IMR-90 (cell line): ENCODE measurements at regions not wholly inside any gene's neighbourhood (a gene's known extent, or its start where the extent isn't known, plus 50 kb on each side); places are given as distances from the start of the nearest gene placed in this dataset.

Experiments used
- ATAC-seq: fragments of 200-7000 bp; cut with Tn5 transposase; 2 replicates; pipeline ENCODE4 v1.9.1; 2020; ENCODE audit warnings: low read depth, mild to moderate bottlenecking, moderate library complexity
- BruUV-seq: library from RNA; stranded (reverse); fragments of 400-500 nt; replicated peaks from 2 replicates; lab custom pipeline; 2021; lab: Mats Ljungman, UMichigan
- CTCF ChIA-PET: fragments of 300-600 bp; formaldehyde crosslinking; extraction: SDS; loops from one replicate; lab custom pipeline; 2021; ENCODE audit warnings: antibody characterized with exemption; lab: Yijun Ruan, JAX
- POLR2A ChIA-PET: fragments of 300-600 bp; sonication (Branson Sonifier 250); formaldehyde crosslinking; loops from one replicate; lab custom pipeline; 2022; ENCODE audit warnings: antibody characterized with exemption; ENCODE audit not compliant: unreplicated experiment; lab: Charles Lee
- DNase-seq: peaks from one replicate; pipeline ENCODE4 v3.0.0; 2013
- H2AFZ ChIP-seq: replicated peaks from 2 replicates; pipeline ENCODE3; 2013; ENCODE audit warnings: low read length, mild to moderate bottlenecking; ENCODE audit not compliant: poor library complexity
- H2AK5ac ChIP-seq: 2 replicates; pipeline ENCODE4 v1.6.1; 2013; ENCODE audit warnings: low read depth, low read length, inconsistent platforms
- H2AK9ac ChIP-seq: replicated peaks from 2 replicates; pipeline ENCODE3; 2013; ENCODE audit warnings: mild to moderate bottlenecking, low read depth, low read length, moderate library complexity; ENCODE audit not compliant: poor library complexity
- H2BK120ac ChIP-seq: 2 replicates; pipeline ENCODE4 v1.6.1; 2013; ENCODE audit warnings: low read depth, low read length, inconsistent platforms
- H2BK15ac ChIP-seq: 3 replicates; pipeline ENCODE4 v1.6.1; 2013; ENCODE audit warnings: low read depth, low read length, inconsistent platforms
- H2BK20ac ChIP-seq: 2 replicates; pipeline ENCODE4 v1.6.1; 2013; ENCODE audit warnings: low read depth, mild to moderate bottlenecking, inconsistent platforms, low read length, moderate library complexity
- H2BK5ac ChIP-seq: 2 replicates; pipeline ENCODE4 v1.6.1; 2013; ENCODE audit warnings: mild to moderate bottlenecking, low read depth, low read length, inconsistent platforms; ENCODE audit not compliant: poor library complexity, severe bottlenecking
- H3K14ac ChIP-seq: replicated peaks from 2 replicates; pipeline ENCODE4 v1.6.1; 2013; ENCODE audit warnings: low read depth, low read length, inconsistent platforms
- H3K18ac ChIP-seq: 2 replicates; pipeline ENCODE4 v1.6.1; 2013; ENCODE audit warnings: low read depth, low read length, control low read depth
- H3K23ac ChIP-seq: 2 replicates; pipeline ENCODE4 v1.6.1; 2013; ENCODE audit warnings: low read depth, low read length, inconsistent platforms
- H3K27ac ChIP-seq: 2 replicates; pipeline ENCODE4 v1.5.1; 2013; ENCODE audit warnings: mild to moderate bottlenecking, control low read depth, low read length; ENCODE audit not compliant: insufficient read depth
- H3K27me3 ChIP-seq: 2 replicates; pipeline ENCODE4 v1.6.1; 2013; ENCODE audit warnings: low read length; ENCODE audit not compliant: control insufficient read depth, insufficient read depth
- H3K36me3 ChIP-seq: 2 replicates; pipeline ENCODE4 v1.6.1; 2013; ENCODE audit warnings: low read length, mixed read lengths; ENCODE audit not compliant: control insufficient read depth, insufficient read depth
- H3K4ac ChIP-seq: 2 replicates; pipeline ENCODE4 v1.6.1; 2013; ENCODE audit warnings: low read depth, low read length, inconsistent platforms
- H3K4me1 ChIP-seq: 2 replicates; pipeline ENCODE4 v1.6.1; 2013; ENCODE audit warnings: low read length, mixed read lengths; ENCODE audit not compliant: control insufficient read depth, insufficient read depth
- H3K4me2 ChIP-seq: 2 replicates; pipeline ENCODE4 v1.6.1; 2013; ENCODE audit warnings: low read depth, mild to moderate bottlenecking, control low read depth, low read length, moderate library complexity
- H3K4me3 ChIP-seq: 2 replicates; pipeline ENCODE4 v1.5.1; 2013; ENCODE audit warnings: low read depth, mild to moderate bottlenecking, control low read depth, low read length, moderate library complexity; ENCODE audit not compliant: insufficient read depth
- H3K56ac ChIP-seq: 2 replicates; pipeline ENCODE4 v1.6.1; 2013; ENCODE audit warnings: low read length, inconsistent platforms; ENCODE audit not compliant: insufficient read depth; ENCODE audit errors: extremely low read depth
- H3K79me1 ChIP-seq, 2 experiments: 2 replicates each; pipeline ENCODE4 v1.6.1; 2013; ENCODE audit warnings: low read length in 2 of 2, inconsistent platforms in 1 of 2, low read depth in 1 of 2
- H3K9ac ChIP-seq: 2 replicates; pipeline ENCODE4 v1.6.1; 2013; ENCODE audit warnings: low read depth, low read length, control low read depth
- H3K9me1 ChIP-seq: 2 replicates; pipeline ENCODE4 v1.6.1; 2013; ENCODE audit warnings: low read length, inconsistent platforms; ENCODE audit not compliant: insufficient read depth
- H3K9me3 ChIP-seq: 2 replicates; pipeline ENCODE4 v1.6.1; 2013; ENCODE audit warnings: low read length; ENCODE audit not compliant: control insufficient read depth, insufficient read depth
- H4K20me1 ChIP-seq: 2 replicates; pipeline ENCODE4 v1.6.1; 2013; ENCODE audit warnings: low read length, inconsistent platforms; ENCODE audit not compliant: insufficient read depth
- H4K5ac ChIP-seq: 2 replicates; pipeline ENCODE4 v1.6.1; 2013; ENCODE audit warnings: mild to moderate bottlenecking, low read depth, low read length, control low read depth
- H4K8ac ChIP-seq, 2 experiments: 2 replicates each; pipeline ENCODE4 v1.6.1; 2013; ENCODE audit warnings: low read depth in 2 of 2, low read length in 2 of 2, control low read depth in 1 of 2, inconsistent platforms in 1 of 2
- H4K91ac ChIP-seq: 2 replicates; pipeline ENCODE4 v1.6.1; 2013; ENCODE audit warnings: low read depth, low read length, inconsistent platforms; ENCODE audit not compliant: insufficient read depth
- RFX5 ChIP-seq: IDR thresholded peaks from 2 replicates; pipeline ENCODE4 v1.8.0; 2012; ENCODE audit warnings: low read depth, mild to moderate bottlenecking, low read length, moderate library complexity
- WGBS, 2 experiments: methylation state at CpG; one replicate each; pipeline versions ENCODE4 v1.1.5 to v1.1.7; 2013; ENCODE audit warnings: missing lambda C conversion rate in 2 of 2; ENCODE audit not compliant: insufficient read length in 1 of 2; ENCODE audit errors: extremely low coverage in 2 of 2; 5-methylcytosine and 5-hydroxymethylcytosine counted together
- dilution Hi-C: fragments of 300-500 bp; cut with HindIII; formaldehyde crosslinking; loops from one replicate; pipeline ENCODE4 v1.14.3; 2018; ENCODE audit warnings: low sequenced_read_pairs; ENCODE audit not compliant: unreplicated experiment
- in situ Hi-C: fragments of 300-500 bp; cut with MboI; formaldehyde crosslinking; loops from 3 replicates; pipeline ENCODE4 v1.14.3; 2019; ENCODE audit warnings: low sequenced_read_pairs, inconsistent platforms, mixed read lengths
- intact Hi-C: fragments of 100-400 bp; cut with micrococcal nuclease; formaldehyde crosslinking; loops from 2 replicates; pipeline ENCODE4 v1.10.0; 2022

DNA sequence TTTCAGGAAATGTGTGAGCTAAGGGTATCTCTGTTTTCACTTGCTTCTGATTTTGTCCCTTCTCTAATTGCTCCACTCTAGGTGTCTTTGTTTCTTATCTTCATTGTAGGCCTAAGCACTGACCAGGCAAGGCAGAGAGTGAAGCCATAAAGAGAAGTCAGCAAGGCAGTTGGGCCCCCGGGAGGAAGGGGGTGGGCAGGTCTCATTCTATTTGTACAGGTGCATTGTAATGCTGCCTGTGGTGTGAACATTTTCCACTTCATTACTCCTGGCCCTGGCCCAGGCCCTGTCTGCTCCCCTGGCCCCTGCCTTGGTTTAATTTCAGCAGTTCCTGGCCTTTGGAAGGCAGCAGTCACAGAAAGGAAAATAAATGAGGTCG lies 86.4 kb upstream of the JUN start:
- Histone ChIP-seq H3K27ac (no peak overlapping the region), H3K4ac (no peak overlapping the region), H3K56ac (no peak overlapping the region), H3K4me3 (no peak overlapping the region), H3K18ac (no peak overlapping the region), H4K91ac (no peak overlapping the region), H3K4me2 (no peak overlapping the region), H3K9me1 (no peaks in the 10 kb centered on the region; the same call in 1 of the 2 replicates), H4K8ac (no peak overlapping the region), H3K23ac (no peak overlapping the region), H3K9me3 (no peaks in the 10 kb centered on the region), H4K5ac (no peak overlapping the region), H2AFZ (no peak overlapping the region), H2BK15ac (no peak overlapping the region), H4K20me1 (no peaks in the 10 kb centered on the region), H3K79me1 (no peaks in the 10 kb centered on the region), H3K14ac (no peak overlapping the region), H2AK5ac (no peak overlapping the region), H2BK5ac (no peak overlapping the region), H3K9ac (no peak overlapping the region), H2AK9ac (no peak overlapping the region), H3K27me3 (no peaks in the 10 kb centered on the region), H2BK20ac (no peak overlapping the region), H3K4me1 (peaks cover 8% of the 10 kb centered on the region), H2BK120ac (no peak overlapping the region), H3K36me3 (no peaks in the 10 kb centered on the region)
- POLR2A ChIA-PET, result no interaction called here
- DNase-seq (no peak), ATAC-seq (no peak)
- intact Hi-C loops (no loop called here), in situ Hi-C loops (no loop called here), dilution Hi-C loops (no loop called here)
- no CpG with 5 or more reads among the region's 2 CpGs for WGBS, 2 experiments
- CTCF ChIA-PET, result no interaction called here
- no peak for TF ChIP-seq RFX5
- no TSS peak for BruUV-seq
